GM21381 (cell line): ENCODE measurements at regions not wholly inside any gene's neighbourhood (a gene's known extent, or its start where the extent isn't known, plus 50 kb on each side); places are given as distances from the start of the nearest gene placed in this dataset.
A peak's percentile ranks its signal among the peaks of the same experiment; 100 is the strongest.
"Not testable (repeated sequence)": the region's sequence is repeated elsewhere in the genome, so short reads cannot be mapped to it uniquely, and the experiment has no call there.

ENCODE experiments used
- ATAC-seq: cut with Tn5 transposase; IDR thresholded peaks from one replicate; pipeline ENCODE4 v1.9.1; 2021; ENCODE audit warnings: mild to moderate bottlenecking, moderate library complexity; ENCODE audit not compliant: unreplicated experiment

- no peak for ATAC-seq
These were observed 228.7 kb upstream of the GOT2 start for GRCh38 chr16:58962811-58963210.

- ATAC-seq, result no peak
These were observed 226.4 kb upstream of the GOT2 start for GRCh38 chr16:58960484-58960883.

DNA sequence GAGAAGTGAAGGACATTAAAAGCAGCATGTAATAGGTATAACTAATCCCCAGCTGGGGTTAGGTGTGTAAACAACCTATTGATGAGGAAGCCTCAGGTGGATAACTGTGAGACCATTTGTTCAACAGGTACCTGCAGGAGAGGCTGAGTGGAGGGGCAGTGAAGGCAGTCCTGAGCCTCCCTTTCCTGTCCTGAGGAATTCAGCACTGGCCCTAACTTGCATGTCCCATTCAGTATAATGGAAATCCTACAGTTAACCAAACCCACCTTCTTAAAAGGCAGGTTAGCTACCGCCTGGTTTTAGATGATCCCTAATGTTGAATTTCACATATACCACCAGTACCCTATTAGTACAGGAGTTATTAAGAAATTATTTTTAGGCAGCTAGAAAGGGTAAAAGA lies 225.9 kb upstream of the GOT2 start:
- no peak for ATAC-seq

- no peak for ATAC-seq
These were observed 224.6 kb upstream of the GOT2 start for GRCh38 chr16:58958749-58959148.

- no peak for ATAC-seq
These were observed 214.1 kb upstream of the GOT2 start for GRCh38 chr16:58948244-58948643.

DNA sequence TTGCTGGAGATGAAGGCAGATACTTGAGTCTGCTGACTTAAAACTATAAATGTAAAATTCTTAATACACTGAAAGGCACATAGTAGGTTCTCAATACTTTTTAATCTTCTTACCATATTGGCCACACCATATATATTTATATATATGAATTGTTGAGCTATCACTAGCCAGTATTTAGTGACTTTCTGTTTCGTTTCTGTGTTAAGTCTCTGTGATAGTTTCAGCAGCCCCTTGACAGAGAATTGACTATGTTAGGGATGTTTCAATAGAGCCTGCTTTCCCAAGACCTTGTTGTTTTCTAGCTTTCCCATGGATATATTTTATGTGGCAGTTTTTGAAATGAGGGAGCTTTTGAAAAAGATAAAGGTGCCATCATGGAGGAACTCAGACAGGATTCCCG lies 206.5 kb upstream of the GOT2 start:
- ATAC-seq, result no peak

DNA sequence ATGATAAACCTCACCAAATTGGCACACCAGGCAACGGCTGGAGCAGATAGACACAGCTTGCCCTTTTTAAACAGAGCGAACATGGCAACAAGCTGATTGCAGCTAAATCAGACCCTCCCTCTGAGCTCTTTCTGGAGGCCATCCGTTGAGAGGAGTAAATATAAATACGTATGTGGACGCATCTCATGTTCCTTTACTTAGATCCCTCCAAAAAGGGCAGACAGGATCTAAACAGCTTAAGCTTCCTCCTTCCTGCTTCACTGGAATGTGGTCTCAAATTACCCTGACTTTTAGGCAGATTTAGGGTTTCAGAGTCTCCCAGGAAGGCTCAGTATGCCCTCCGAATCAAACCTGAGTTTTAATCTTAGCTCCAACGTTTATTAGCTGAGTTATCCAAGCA lies 204.7 kb upstream of the GOT2 start:
- ATAC-seq, result no peak

DNA sequence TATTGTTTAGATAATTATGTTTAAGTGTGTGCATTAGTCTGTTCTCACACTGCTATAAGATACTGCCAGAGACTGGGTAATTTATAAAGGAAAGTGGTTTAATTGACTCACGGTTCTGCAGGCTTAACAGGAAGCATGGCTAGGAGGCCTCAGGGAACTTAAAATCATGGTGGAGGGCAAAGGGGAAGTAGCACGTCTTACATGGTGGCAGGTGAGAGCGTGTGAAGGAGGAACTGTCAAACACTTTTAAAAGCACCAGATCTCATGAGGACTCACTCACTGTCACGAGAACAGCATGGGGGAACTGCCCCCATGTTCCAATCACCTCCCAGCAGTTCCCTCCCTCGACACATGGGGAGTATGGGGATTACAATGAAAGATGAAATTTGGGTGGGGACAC lies 203.5 kb upstream of the GOT2 start:
- ATAC-seq, result no peak

DNA sequence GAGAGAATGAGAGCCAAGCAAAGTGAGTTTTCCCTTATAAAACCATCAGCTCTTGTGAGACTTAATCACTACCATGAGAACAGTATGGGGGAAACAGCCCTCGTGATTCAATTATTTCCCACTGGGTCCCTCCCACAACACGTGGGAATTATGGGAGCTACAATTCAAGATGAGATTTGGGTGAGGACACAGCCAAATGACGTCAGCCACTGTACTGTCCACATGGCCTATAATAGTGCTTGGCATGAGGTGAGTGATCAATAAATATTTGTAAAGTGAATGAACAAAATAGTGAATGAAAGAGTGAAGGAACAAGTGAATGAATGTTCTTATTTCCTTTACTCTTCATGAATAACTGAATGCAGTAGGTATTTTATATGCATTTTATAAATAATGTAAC lies 199.1 kb upstream of the GOT2 start:
- no peak for ATAC-seq

GRCh38 chr16:58931436-58931835 lies 197.3 kb upstream of the GOT2 start:
- ATAC-seq, result no peak

DNA sequence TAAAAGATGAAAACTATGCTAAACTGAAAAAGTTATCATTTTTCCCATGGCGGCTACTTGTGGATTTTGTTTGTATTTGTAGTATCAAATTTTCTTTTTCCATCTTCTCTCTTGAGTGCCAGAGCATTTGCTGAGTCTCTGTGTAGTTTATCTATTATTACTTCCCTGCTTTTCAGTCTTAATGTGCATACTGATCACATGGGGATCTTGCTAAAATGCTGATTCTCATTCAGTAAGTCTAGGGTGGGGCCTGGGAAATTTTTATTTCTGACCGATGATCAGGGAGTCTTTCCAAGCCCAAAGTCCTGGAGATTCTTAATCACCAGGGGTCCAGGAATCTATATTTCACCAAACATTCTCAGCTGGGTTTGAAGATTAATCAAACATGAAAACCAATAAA lies 189.0 kb upstream of the GOT2 start:
- ATAC-seq, result no peak

DNA sequence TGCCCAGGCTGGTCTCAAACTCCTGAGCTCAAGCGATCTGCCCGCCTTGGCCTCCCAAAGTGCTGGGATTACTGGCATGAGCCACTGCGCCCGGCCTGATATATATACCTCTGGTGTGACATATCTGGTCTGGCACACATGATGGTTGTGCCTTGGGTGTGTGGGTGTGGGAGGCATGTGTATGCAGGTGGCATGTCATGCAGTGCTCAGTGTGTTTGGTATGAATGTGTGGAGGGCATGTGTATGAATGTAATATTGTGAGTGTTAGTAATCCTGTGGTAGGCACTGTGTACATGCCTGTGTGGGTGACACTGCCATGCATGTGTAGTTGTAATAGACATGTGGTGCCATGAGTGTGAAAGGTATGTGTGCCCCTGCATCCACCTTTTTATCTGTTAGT lies 179.3 kb upstream of the GOT2 start:
- ATAC-seq, result no peak

DNA sequence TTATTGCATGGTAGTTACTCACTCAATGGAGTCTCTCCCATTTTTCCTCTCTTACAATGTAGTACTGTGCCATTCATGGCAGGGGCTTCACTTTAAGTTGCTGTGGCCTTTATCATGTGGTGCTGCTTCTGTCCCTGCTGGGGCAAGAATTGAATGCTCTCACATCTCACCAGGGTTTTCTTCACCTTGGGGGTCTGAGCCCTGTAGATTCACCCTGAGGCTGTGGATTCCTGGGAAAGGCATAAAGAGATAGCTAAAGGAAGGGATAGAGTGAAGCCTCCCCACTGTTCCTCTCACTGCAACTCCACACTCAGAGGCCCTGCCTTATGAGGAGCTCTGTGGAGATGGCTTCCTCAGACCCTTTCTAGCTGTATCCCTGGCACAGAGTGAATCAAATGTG lies 178.5 kb upstream of the GOT2 start:
- ATAC-seq, result no peak

GRCh38 chr16:58906981-58907715 lies 173.0 kb upstream of the GOT2 start:
- ATAC-seq, result no peak

DNA sequence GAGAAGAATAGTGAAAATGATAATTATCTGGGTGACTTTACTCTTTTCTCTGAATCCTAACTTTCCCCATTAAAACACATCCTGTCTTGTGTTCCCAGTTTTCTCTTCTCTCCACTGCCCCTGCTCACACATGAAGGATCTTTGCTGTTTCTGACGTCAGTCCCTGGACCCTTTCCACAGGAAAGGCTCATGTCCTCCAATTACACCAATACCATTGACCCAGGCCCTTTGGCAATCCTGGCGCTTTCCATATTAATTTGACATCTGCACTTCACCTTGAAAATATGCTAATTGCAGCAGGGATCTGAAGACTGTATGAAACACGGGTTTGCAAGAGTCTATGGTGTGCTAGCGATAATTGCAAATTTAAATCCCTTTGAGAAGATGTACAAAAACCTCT lies 170.2 kb upstream of the GOT2 start:
- no peak for ATAC-seq

DNA sequence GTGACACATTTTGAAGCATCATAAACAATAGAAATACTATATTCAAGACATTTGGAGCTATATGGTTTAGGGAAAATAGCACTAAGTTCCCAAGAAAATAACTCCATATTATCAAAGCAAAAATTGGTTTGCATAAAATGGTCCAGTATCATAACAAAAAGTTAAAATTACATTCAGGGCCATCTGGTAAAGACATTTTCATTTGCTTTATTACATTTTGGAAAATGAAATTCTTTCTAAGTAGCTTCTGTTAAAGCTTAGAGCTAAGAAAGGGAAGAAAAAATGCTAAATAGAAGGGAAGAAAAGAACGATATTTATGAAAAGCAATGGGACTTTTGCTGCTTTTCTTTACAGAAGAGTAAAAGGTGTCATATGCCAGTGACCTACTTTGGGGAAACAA lies 155.4 kb upstream of the GOT2 start:
- ATAC-seq, result no peak

- peak; percentile 40 for ATAC-seq
These were observed 151.5 kb upstream of the GOT2 start for GRCh38 chr16:58885528-58886170.

DNA sequence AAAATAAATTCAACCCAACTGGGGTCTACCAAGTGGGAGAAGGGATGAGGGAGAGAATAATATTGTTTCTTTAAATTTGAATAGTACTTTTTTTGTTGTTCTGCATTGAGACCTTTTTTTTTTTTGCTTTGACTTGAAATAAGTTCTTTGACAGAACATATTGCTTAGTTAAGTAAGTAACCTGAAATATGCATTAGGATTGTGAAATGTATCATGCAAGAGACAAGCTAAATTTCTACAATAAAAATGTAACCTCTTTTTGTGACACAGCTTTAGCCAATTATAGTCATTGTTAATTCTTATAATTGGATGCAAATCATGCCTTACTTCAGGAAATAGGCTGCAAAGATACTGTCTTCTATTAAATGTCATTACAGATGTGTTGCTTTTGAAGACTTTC lies 150.0 kb upstream of the GOT2 start:
- no peak for ATAC-seq

- no peak for ATAC-seq
These were observed 149.0 kb upstream of the GOT2 start for GRCh38 chr16:58883131-58883530.

- ATAC-seq, result peak; percentile 97
These were observed 148.2 kb upstream of the GOT2 start for GRCh38 chr16:58882292-58882691.

GRCh38 chr16:58878641-58879040 lies 144.5 kb upstream of the GOT2 start:
- ATAC-seq, result not testable (repeated sequence)

- no peak for ATAC-seq
These were observed 132.8 kb upstream of the GOT2 start for GRCh38 chr16:58866935-58867334.

GRCh38 chr16:58863761-58864160 lies 129.6 kb upstream of the GOT2 start:
- no peak for ATAC-seq
